HepG2 (cell line): ENCODE measurements at regions not wholly inside any gene's neighbourhood (a gene's known extent, or its start where the extent isn't known, plus 50 kb on each side); places are given as distances from the start of the nearest gene placed in this dataset.

Experiments used
- HOXA7 ChIP-seq: sonication (generic); formaldehyde crosslinking; IDR thresholded peaks from 2 replicates; pipeline ENCODE4 v1.8.1; 2022; ENCODE audit warnings: mild to moderate bottlenecking, missing genetic modification reagents, moderate library complexity
- MEIS1 ChIP-seq: sonication (generic); formaldehyde crosslinking; IDR thresholded peaks from 2 replicates; pipeline ENCODE4 v1.9.0; 2021; ENCODE audit warnings: mild to moderate bottlenecking, missing genetic modification reagents, moderate library complexity, borderline replicate concordance
- POLR2A ChIP-seq, 2 experiments: IDR thresholded peaks; 2 replicates each; pipeline ENCODE4 v1.6.1; 2011; ENCODE audit warnings: low read depth in 2 of 2, low read length in 2 of 2, mild to moderate bottlenecking in 1 of 2, moderate library complexity in 1 of 2; ENCODE audit not compliant: insufficient read depth in 1 of 2
- TOE1 ChIP-seq: sonication (generic); formaldehyde crosslinking; IDR thresholded peaks from 2 replicates; pipeline ENCODE4 v1.4.0; 2020; ENCODE audit warnings: mild to moderate bottlenecking, missing genetic modification reagents
- TSC22D2 ChIP-seq: sonication (generic); formaldehyde crosslinking; IDR thresholded peaks from 2 replicates; pipeline ENCODE4 v1.5.1; 2020; ENCODE audit warnings: missing genetic modification reagents, mild to moderate bottlenecking, borderline replicate concordance
- ZBTB7A ChIP-seq: sonication (generic); formaldehyde crosslinking; IDR thresholded peaks from 2 replicates; pipeline ENCODE4 v1.8.0; 2022; ENCODE audit warnings: mild to moderate bottlenecking, missing genetic modification reagents
- ZNF121 ChIP-seq: sonication (generic); formaldehyde crosslinking; IDR thresholded peaks from 2 replicates; pipeline ENCODE4 v1.5.0; 2020; ENCODE audit warnings: mild to moderate bottlenecking, missing genetic modification reagents
- ZNF263 ChIP-seq: sonication (generic); formaldehyde crosslinking; IDR thresholded peaks from 2 replicates; pipeline ENCODE4 v1.4.0; 2020; ENCODE audit warnings: missing genetic modification reagents

DNA sequence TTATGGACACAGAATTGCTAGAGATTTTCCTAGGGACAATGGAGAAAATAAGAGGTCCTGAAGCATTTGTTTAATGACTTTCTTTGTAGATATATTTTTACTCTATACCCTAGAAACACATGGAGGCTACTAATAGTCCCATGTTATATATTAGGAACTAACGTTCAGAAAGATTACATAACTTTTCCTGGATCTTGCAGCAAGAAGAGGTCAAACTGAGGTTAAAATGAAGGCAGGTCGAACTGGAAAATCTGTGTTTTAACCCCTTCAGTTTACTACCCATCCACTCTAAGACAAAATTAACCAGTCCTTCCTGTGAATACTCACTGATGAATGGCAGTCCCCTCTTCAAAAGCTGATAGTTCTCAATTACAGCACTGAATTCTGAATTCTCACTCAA, 1415.8 kb upstream of the CELF4 start:
- TF ChIP-seq ZNF263 (no peak), TSC22D2 (no peak), ZBTB7A (CRISPR knock-in tag) (no peak), TOE1 (CRISPR knock-in tag) (no peak), POLR2A (IDR thresholded peaks at IDR 0.05; ENCODE audit: insufficient read depth in 1 of 2, low read depth in 2 of 2, low read length in 2 of 2) (no peak), MEIS1 (no peak), HOXA7 (CRISPR knock-in tag) (no peak), ZNF121 (no peak)
